ENCODE measurements at regions not wholly inside any gene's neighbourhood (a gene's known extent, or its start where the extent isn't known, plus 50 kb on each side); places are given as distances from the start of the nearest gene placed in this dataset.

DNA sequence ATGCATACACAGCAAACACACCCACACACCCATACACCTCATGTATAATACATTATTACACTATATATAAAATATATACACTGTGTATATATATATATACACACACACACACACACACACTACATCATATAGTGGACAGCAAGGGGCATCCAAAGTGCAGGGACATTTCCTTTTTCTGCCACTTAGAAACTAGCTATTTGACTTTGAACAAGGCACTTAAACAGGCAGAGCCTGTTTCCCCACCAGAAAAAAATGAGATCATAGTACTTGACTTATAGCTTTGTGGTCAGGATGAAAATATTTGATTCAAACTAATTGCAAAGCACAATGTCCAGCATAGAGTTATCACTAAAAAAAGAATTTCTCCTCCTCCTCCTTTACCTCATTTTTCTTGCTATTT, 254.3 kb upstream of the NPVF start:
- DNase-seq, result no peak
- no peaks in the 10 kb centered on the region for H3K36me3 ChIP-seq (ENCODE audit: insufficient read depth, low read length)
- no peak overlapping the region for H3K4me2 ChIP-seq (ENCODE audit: low read depth, low read length, poor library complexity, severe bottlenecking)
- no peak overlapping the region for H3K27ac ChIP-seq (ENCODE audit: low read length)
- H4K20me1 ChIP-seq (ENCODE audit: insufficient read depth, low read depth, low read length), result no peaks in the 10 kb centered on the region
- H3K4me1 ChIP-seq (ENCODE audit: low read length), result no peaks in the 10 kb centered on the region
- H3K4me3 ChIP-seq (ENCODE audit: low read length), result no peak overlapping the region
- H3K9ac ChIP-seq (ENCODE audit: low read length), result no peak overlapping the region
- no peaks in the 10 kb centered on the region for H3K9me3 ChIP-seq (ENCODE audit: low read length)
- H3K79me2 ChIP-seq (ENCODE audit: low read length), result no peaks in the 10 kb centered on the region
- H3K9me2 ChIP-seq (replicated peaks; ENCODE audit: insufficient read depth, low read length), result no peaks in the 10 kb centered on the region
- no peaks in the 10 kb centered on the region; the same call in 1 of the 2 replicates for H3K27me3 ChIP-seq (ENCODE audit: low read length)
- no peak overlapping the region for H2AFZ ChIP-seq (ENCODE audit: low read length)

GRCh38 chr7:25485026-25485425, 256.7 kb upstream of the NPVF start:
- Histone ChIP-seq H3K9me2 (replicated peaks; ENCODE audit: insufficient read depth, low read length) (no peaks in the 10 kb centered on the region), H4K20me1 (ENCODE audit: insufficient read depth, low read depth, low read length) (no peaks in the 10 kb centered on the region), H3K27ac (ENCODE audit: low read length) (no peak overlapping the region)

GRCh38 chr7:25486656-25487055, 258.4 kb upstream of the NPVF start:
- Histone ChIP-seq H4K20me1 (ENCODE audit: insufficient read depth, low read depth, low read length) (no peaks in the 10 kb centered on the region), H3K79me2 (ENCODE audit: low read length) (no peaks in the 10 kb centered on the region), H3K4me3 (ENCODE audit: low read length) (no peak overlapping the region), H3K4me2 (ENCODE audit: low read depth, low read length, poor library complexity, severe bottlenecking) (no peak overlapping the region), H3K27me3 (ENCODE audit: low read length) (no peaks in the 10 kb centered on the region; the same call in 1 of the 2 replicates), H2AFZ (ENCODE audit: low read length) (no peak overlapping the region), H3K9me3 (ENCODE audit: low read length) (no peaks in the 10 kb centered on the region), H3K27ac (ENCODE audit: low read length) (no peak overlapping the region), H3K36me3 (ENCODE audit: insufficient read depth, low read length) (no peaks in the 10 kb centered on the region), H3K4me1 (ENCODE audit: low read length) (no peaks in the 10 kb centered on the region), H3K9me2 (replicated peaks; ENCODE audit: insufficient read depth, low read length) (no peaks in the 10 kb centered on the region), H3K9ac (ENCODE audit: low read length) (no peak overlapping the region)
- no peak for DNase-seq

More at GRCh38 chr7:25485026-25485425, 256.7 kb upstream of the NPVF start:
- Histone ChIP-seq H3K9ac (ENCODE audit: low read length) (no peak overlapping the region), H3K36me3 (ENCODE audit: insufficient read depth, low read length) (no peaks in the 10 kb centered on the region), H3K4me1 (ENCODE audit: low read length) (no peaks in the 10 kb centered on the region), H3K4me2 (ENCODE audit: low read depth, low read length, poor library complexity, severe bottlenecking) (no peak overlapping the region), H3K27me3 (ENCODE audit: low read length) (no peaks in the 10 kb centered on the region; the same call in 1 of the 2 replicates), H3K79me2 (ENCODE audit: low read length) (no peaks in the 10 kb centered on the region), H2AFZ (ENCODE audit: low read length) (no peak overlapping the region), H3K4me3 (ENCODE audit: low read length) (no peak overlapping the region), H3K9me3 (ENCODE audit: low read length) (no peaks in the 10 kb centered on the region)
- no peak for DNase-seq

DNA sequence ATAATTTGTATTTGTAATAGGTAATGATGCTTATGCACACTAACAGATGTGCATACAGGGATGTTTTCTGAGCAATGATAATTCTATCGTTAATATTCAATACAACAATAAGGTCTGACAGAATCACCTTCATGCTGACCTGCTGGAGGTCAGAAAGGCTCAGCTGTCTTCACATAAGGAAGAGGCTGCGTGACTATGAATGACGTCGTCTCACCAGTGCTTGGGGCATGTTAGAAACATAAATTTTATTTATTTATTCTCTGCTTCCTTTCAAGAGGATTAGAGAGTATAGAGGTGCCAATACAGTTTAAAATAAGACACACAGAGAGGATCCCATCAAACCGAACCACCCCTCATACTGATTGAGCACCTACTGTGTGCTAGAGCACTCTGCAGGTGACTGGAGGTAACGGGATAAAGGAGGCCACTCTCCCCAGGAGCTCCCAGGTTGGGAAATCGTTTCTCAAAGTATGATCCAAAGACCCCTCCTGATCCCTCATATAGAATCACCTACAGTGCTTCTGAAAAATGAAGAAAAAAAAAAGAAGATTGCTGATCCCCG, 265.6 kb upstream of the NPVF start:
- no peak for DNase-seq
- no peak overlapping the region for H3K4me2 ChIP-seq (ENCODE audit: low read depth, low read length, poor library complexity, severe bottlenecking)
- no peaks in the 10 kb centered on the region for H3K9me2 ChIP-seq (replicated peaks; ENCODE audit: insufficient read depth, low read length)
- H3K4me1 ChIP-seq (ENCODE audit: low read length), result peaks cover 10% of the 10 kb centered on the region
- no peak overlapping the region for H3K9ac ChIP-seq (ENCODE audit: low read length)
- no peaks in the 10 kb centered on the region for H3K9me3 ChIP-seq (ENCODE audit: low read length)
- no peak overlapping the region for H3K4me3 ChIP-seq (ENCODE audit: low read length)
- H4K20me1 ChIP-seq (ENCODE audit: insufficient read depth, low read depth, low read length), result no peaks in the 10 kb centered on the region
- no peak overlapping the region for H3K27ac ChIP-seq (ENCODE audit: low read length)
- no peak overlapping the region for H2AFZ ChIP-seq (ENCODE audit: low read length)
- no peaks in the 10 kb centered on the region for H3K27me3 ChIP-seq (ENCODE audit: low read length)
- H3K36me3 ChIP-seq (ENCODE audit: insufficient read depth, low read length), result no peaks in the 10 kb centered on the region
- no peaks in the 10 kb centered on the region for H3K79me2 ChIP-seq (ENCODE audit: low read length)

DNA sequence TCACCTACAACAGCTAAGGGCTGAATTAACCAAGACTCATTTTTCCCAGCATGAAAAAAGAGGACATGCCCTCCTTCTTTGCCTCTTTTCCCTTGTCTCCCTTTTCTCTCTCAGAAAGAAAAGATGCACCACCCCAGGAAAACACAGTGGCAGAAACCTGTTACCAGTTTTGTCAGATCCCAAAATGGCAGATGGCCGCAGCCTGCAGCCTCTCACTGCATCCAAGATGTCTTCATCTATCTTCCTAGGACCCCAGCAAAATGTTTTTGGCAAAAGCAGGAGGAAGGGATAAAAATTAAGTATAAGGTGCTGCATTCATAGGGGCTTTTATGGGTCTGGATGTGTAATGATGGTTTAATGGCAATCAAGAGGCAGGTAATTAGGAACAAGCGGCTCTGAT, 266.6 kb upstream of the NPVF start:
- no peaks in the 10 kb centered on the region for H3K79me2 ChIP-seq (ENCODE audit: low read length)
- H4K20me1 ChIP-seq (ENCODE audit: insufficient read depth, low read depth, low read length), result no peaks in the 10 kb centered on the region
- H3K36me3 ChIP-seq (ENCODE audit: insufficient read depth, low read length), result no peaks in the 10 kb centered on the region
- no peaks in the 10 kb centered on the region for H3K9me2 ChIP-seq (replicated peaks; ENCODE audit: insufficient read depth, low read length)
- H3K9me3 ChIP-seq (ENCODE audit: low read length), result no peaks in the 10 kb centered on the region
- no peak overlapping the region for H3K4me3 ChIP-seq (ENCODE audit: low read length)
- H3K4me1 ChIP-seq (ENCODE audit: low read length), result peaks cover 10% of the 10 kb centered on the region
- no peaks in the 10 kb centered on the region for H3K27me3 ChIP-seq (ENCODE audit: low read length)
- no peak overlapping the region for H3K9ac ChIP-seq (ENCODE audit: low read length)
- DNase-seq, result no peak
- no peak overlapping the region for H3K27ac ChIP-seq (ENCODE audit: low read length)
- H2AFZ ChIP-seq (ENCODE audit: low read length), result no peak overlapping the region
- no peak overlapping the region for H3K4me2 ChIP-seq (ENCODE audit: low read depth, low read length, poor library complexity, severe bottlenecking)

DNA sequence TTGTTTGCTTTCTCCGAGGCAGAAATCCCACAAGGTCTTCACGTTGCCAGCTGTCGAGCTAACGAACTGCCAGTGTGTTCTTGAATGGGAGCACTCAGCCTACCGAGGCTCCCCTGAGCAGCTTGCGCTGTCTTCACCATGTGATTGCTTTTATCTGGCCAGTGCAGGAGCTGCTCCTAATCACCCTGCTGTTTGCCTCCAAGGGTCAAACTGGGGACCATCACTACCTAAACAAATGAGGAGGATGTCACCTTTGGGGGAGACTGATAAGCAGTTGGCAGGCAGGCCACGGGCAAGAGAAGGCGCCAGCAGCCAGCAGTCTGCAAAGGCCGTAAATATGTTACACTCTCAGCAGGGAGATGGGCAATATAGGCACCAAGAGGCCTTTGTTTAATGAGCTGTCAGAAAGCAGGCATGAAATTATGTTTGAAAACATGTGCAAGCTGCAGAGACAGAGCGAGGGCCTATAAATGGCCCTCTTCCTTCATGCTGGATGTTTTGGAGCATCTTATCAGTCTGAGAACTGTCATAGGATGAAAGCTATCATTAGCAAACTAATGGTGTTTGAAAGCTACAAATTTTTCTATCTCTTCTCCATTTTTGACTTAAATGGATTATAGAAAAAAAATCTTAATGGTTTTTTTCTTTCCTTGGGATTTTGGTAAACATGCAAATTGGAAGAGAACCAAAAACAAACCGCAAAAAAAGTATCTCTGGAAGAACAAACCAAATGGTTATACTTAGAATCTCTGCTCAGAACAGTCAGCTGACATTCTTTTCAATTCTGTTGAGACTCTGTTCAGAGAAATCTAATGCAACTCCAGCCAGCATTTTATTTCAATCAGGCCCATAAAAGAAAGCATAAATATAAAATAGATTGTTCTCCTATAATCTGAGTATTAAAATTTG, 267.3 kb upstream of the NPVF start:
- H3K9me3 ChIP-seq (ENCODE audit: low read length), result no peaks in the 10 kb centered on the region
- no peaks in the 10 kb centered on the region for H3K27me3 ChIP-seq (ENCODE audit: low read length)
- H3K4me2 ChIP-seq (ENCODE audit: low read depth, low read length, poor library complexity, severe bottlenecking), result no peak overlapping the region
- peaks cover 10% of the 10 kb centered on the region for H3K4me1 ChIP-seq (ENCODE audit: low read length)
- DNase-seq, result no peak
- H3K9ac ChIP-seq (ENCODE audit: low read length), result no peak overlapping the region
- no peaks in the 10 kb centered on the region for H3K79me2 ChIP-seq (ENCODE audit: low read length)
- no peaks in the 10 kb centered on the region for H3K36me3 ChIP-seq (ENCODE audit: insufficient read depth, low read length)
- H2AFZ ChIP-seq (ENCODE audit: low read length), result no peak overlapping the region
- H4K20me1 ChIP-seq (ENCODE audit: insufficient read depth, low read depth, low read length), result no peaks in the 10 kb centered on the region
- H3K4me3 ChIP-seq (ENCODE audit: low read length), result no peak overlapping the region
- H3K27ac ChIP-seq (ENCODE audit: low read length), result no peak overlapping the region
- H3K9me2 ChIP-seq (replicated peaks; ENCODE audit: insufficient read depth, low read length), result no peaks in the 10 kb centered on the region

DNA sequence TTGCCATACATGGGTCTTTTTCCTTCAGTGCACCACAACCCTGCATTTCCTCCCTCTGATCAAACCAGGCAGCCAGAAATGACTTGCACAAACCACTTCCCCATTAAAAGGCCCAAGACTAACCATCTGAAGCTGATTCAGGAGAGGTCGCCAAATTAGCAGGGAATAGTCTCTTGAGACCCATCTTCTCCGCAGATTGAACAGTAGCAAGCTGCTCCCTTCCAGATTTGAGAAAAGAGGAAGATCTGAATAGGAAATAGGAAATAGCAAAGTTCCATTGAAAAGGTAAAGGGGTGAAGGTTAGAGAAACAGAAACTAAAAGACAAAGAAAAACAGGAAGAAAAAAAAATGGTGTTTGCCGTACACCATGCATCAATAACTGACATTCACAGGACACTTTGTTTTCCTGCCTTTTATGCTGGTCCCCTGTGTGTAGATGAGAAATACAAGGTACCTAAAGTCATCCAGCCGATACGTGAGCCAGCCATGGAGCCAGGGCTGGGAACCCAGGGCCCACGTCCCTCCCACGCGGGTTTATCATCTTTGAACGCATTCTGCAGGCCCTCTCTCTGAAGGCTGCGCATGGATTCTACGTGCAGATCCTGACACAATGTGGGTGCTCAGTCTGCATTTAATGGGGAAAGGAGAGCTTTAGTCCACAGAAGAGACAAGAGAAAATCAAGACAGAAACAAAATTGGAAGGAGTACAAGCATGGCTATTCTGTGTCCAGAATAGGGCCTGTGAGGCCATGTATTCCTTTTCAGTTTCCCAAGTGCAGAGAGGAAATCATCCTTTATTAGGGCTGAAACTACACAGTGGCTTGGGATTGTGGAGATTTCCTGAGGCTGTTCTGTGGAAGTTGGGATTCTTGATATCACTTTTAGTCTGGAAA, 268.4 kb upstream of the NPVF start:
- Histone ChIP-seq H3K79me2 (ENCODE audit: low read length) (no peaks in the 10 kb centered on the region), H3K36me3 (ENCODE audit: insufficient read depth, low read length) (no peaks in the 10 kb centered on the region), H3K9me2 (replicated peaks; ENCODE audit: insufficient read depth, low read length) (no peaks in the 10 kb centered on the region), H3K4me2 (ENCODE audit: low read depth, low read length, poor library complexity, severe bottlenecking) (peak overlapping the region; percentile 45), H3K27me3 (ENCODE audit: low read length) (no peaks in the 10 kb centered on the region), H3K27ac (ENCODE audit: low read length) (no peak overlapping the region), H3K9ac (ENCODE audit: low read length) (peak overlapping the region; percentile 36; the same call in 1 of the 2 replicates), H4K20me1 (ENCODE audit: insufficient read depth, low read depth, low read length) (no peaks in the 10 kb centered on the region), H2AFZ (ENCODE audit: low read length) (peak overlapping the region; percentile 90), H3K4me3 (ENCODE audit: low read length) (peak overlapping the region; percentile 33; the same call in 1 of the 2 replicates), H3K9me3 (ENCODE audit: low read length) (no peaks in the 10 kb centered on the region), H3K4me1 (ENCODE audit: low read length) (peaks cover 10% of the 10 kb centered on the region)
- DNase-seq, result peak; percentile 58
